Bronchial epithelial cell (primary cell): ENCODE measurements at regions not wholly inside any gene's neighbourhood (a gene's known extent, or its start where the extent isn't known, plus 50 kb on each side); places are given as distances from the start of the nearest gene placed in this dataset.
"Not testable (repeated sequence)": the region's sequence is repeated elsewhere in the genome, so short reads cannot be mapped to it uniquely, and the experiment has no call there.

Experiments
- DNase-seq: peaks from one replicate; pipeline ENCODE4 v3.0.0-alpha.2; 2010; ENCODE audit warnings: low read depth
- FAIRE-seq: peaks from 2 replicates; lab custom pipeline; 2011; peaks lifted over from hg19 to GRCh38; lab: Jason Lieb, UNC
- H3K27me3 ChIP-seq: 2 replicates; pipeline ENCODE4 v1.5.1; 2011; ENCODE audit warnings: low read length; ENCODE audit not compliant: control insufficient read depth, insufficient read depth
- H3K36me3 ChIP-seq: 2 replicates; pipeline ENCODE4 v1.5.1; 2011; ENCODE audit warnings: low read length; ENCODE audit not compliant: control insufficient read depth, insufficient read depth
- H3K4me3 ChIP-seq: 2 replicates; pipeline ENCODE4 v1.5.1; 2011; ENCODE audit warnings: mild to moderate bottlenecking, low read depth, low read length, control low read depth
- CTCF ChIP-seq: IDR thresholded peaks from 2 replicates; pipeline ENCODE4 v1.5.1; 2011; ENCODE audit warnings: mild to moderate bottlenecking, moderate library complexity, low read length, control low read depth, inconsistent platforms; ENCODE audit not compliant: insufficient read depth, severe bottlenecking

GRCh38 chr3:74844428-74844827, 230.0 kb upstream of the CNTN3 start:
- Histone ChIP-seq H3K27me3 (no peaks in the 10 kb centered on the region), H3K4me3 (no peak overlapping the region), H3K36me3 (no peaks in the 10 kb centered on the region)
- DNase-seq = peak; percentile 63
- no peak for TF ChIP-seq CTCF
- no peak for FAIRE-seq

- DNase-seq (no peak), FAIRE-seq (no peak)
- Histone ChIP-seq H3K4me3 (no peak overlapping the region), H3K27me3 (no peaks in the 10 kb centered on the region), H3K36me3 (no peaks in the 10 kb centered on the region)
- TF ChIP-seq CTCF = no peak
Observed at GRCh38 chr3:74842649-74843048, 228.2 kb upstream of the CNTN3 start.

GRCh38 chr3:74842141-74842540, 227.7 kb upstream of the CNTN3 start:
- TF ChIP-seq CTCF = no peak
- no peak overlapping the region for H3K4me3 ChIP-seq
- FAIRE-seq (no peak), DNase-seq (no peak)
- no peaks in the 10 kb centered on the region for H3K36me3 ChIP-seq
- H3K27me3 ChIP-seq = no peaks in the 10 kb centered on the region

- no peak for FAIRE-seq
- Histone ChIP-seq H3K27me3 (no peaks in the 10 kb centered on the region), H3K4me3 (no peak overlapping the region), H3K36me3 (no peaks in the 10 kb centered on the region)
- no peak for TF ChIP-seq CTCF
- DNase-seq = no peak
Observed at GRCh38 chr3:74839566-74839965, 225.1 kb upstream of the CNTN3 start.

GRCh38 chr3:74832925-74833324, 218.5 kb upstream of the CNTN3 start:
- H3K36me3 ChIP-seq = no peaks in the 10 kb centered on the region
- no peak for TF ChIP-seq CTCF
- H3K4me3 ChIP-seq = no peak overlapping the region
- FAIRE-seq = no peak
- no peaks in the 10 kb centered on the region for H3K27me3 ChIP-seq
- DNase-seq = no peak

GRCh38 chr3:74830845-74831244, 216.4 kb upstream of the CNTN3 start:
- not testable (repeated sequence) for H3K4me3 ChIP-seq, DNase-seq, H3K27me3 ChIP-seq, H3K36me3 ChIP-seq, FAIRE-seq

GRCh38 chr3:74825404-74825803, 210.9 kb upstream of the CNTN3 start:
- not testable (repeated sequence) for H3K4me3 ChIP-seq, H3K27me3 ChIP-seq, FAIRE-seq, DNase-seq, H3K36me3 ChIP-seq
